Endothelial cell of umbilical vein (primary cell): ENCODE measurements at regions not wholly inside any gene's neighbourhood (a gene's known extent, or its start where the extent isn't known, plus 50 kb on each side); places are given as distances from the start of the nearest gene placed in this dataset.

Experiments used
- BruUV-seq: library from RNA; stranded (reverse); fragments of 400-500 nt; replicated peaks from 2 replicates; lab custom pipeline; 2021; lab: Mats Ljungman, UMichigan
- CTCF ChIA-PET: fragments of 300-600, 350-600 bp; sonication (Branson Sonifier 250); formaldehyde crosslinking; loops from one replicate; lab custom pipeline; 2021; ENCODE audit warnings: antibody characterized with exemption, inconsistent platforms; lab: Charles Lee
- POLR2A ChIA-PET: fragments of 300-600, 350-600 bp; sonication (Branson Sonifier 250); formaldehyde crosslinking; loops from one replicate; lab custom pipeline; 2021; ENCODE audit warnings: antibody characterized with exemption, inconsistent platforms; lab: Charles Lee
- DNase-seq: peaks from one replicate; pipeline ENCODE4 v3.0.0-alpha.2; 2011; ENCODE audit warnings: low read depth, low spot score
- FAIRE-seq: peaks from 2 replicates; lab custom pipeline; 2011; peaks lifted over from hg19 to GRCh38; lab: Jason Lieb, UNC
- H2AFZ ChIP-seq: 2 replicates; pipeline ENCODE4 v1.6.0; 2012; ENCODE audit warnings: low read depth, low read length, control low read depth, inconsistent platforms
- H3K27ac ChIP-seq: 2 replicates; pipeline ENCODE4 v1.5.1; 2011; ENCODE audit warnings: low read depth, mild to moderate bottlenecking, control low read depth, low read length, moderate library complexity; ENCODE audit not compliant: insufficient read depth
- H3K27me3 ChIP-seq, 2 experiments: 2 replicates each; pipeline versions ENCODE4 v1.6.0 to v1.6.1; 2011; ENCODE audit warnings: low read length in 2 of 2, mixed read lengths in 1 of 2; ENCODE audit not compliant: control insufficient read depth in 2 of 2, insufficient read depth in 2 of 2
- H3K36me3 ChIP-seq, 2 experiments: 2 replicates in 1 of 2; 3 replicates in 1 of 2; pipeline ENCODE4 v1.5.1; 2011; ENCODE audit warnings: low read length in 2 of 2, mild to moderate bottlenecking in 1 of 2, moderate library complexity in 1 of 2; ENCODE audit not compliant: control insufficient read depth in 2 of 2, insufficient read depth in 2 of 2; ENCODE audit errors: extremely low read depth in 1 of 2
- H3K4me1 ChIP-seq: 3 replicates; pipeline ENCODE4 v1.5.1; 2011; ENCODE audit warnings: mild to moderate bottlenecking, low read length; ENCODE audit not compliant: control insufficient read depth, insufficient read depth; ENCODE audit errors: extremely low read depth
- H3K4me2 ChIP-seq: 2 replicates; pipeline ENCODE4 v1.6.1; 2011; ENCODE audit warnings: low read length, control low read depth, mixed read lengths; ENCODE audit not compliant: insufficient read depth
- H3K4me3 ChIP-seq, 3 experiments: fragments of 200-600 bp in 1 of 3; sonication (generic), shearing (Covaris generic) in 1 of 3; replicated peaks in 1 of 3; 2 replicates each; pipeline ENCODE4 v1.5.1; 2011 to 2016; ENCODE audit warnings: control low read depth in 3 of 3, low read length in 3 of 3, mild to moderate bottlenecking in 2 of 3, inconsistent platforms in 1 of 3, low read depth in 1 of 3, moderate library complexity in 1 of 3; ENCODE audit not compliant: insufficient read depth in 1 of 3
- H3K79me2 ChIP-seq: 2 replicates; pipeline ENCODE4 v1.6.0; 2012; ENCODE audit warnings: low read length, inconsistent platforms; ENCODE audit not compliant: control insufficient read depth, insufficient read depth
- H3K9ac ChIP-seq: replicated peaks from 2 replicates; pipeline ENCODE3; 2011; ENCODE audit warnings: low read length, control low read depth; ENCODE audit not compliant: insufficient read depth; ENCODE audit errors: extremely low read depth
- H3K9me1 ChIP-seq: replicated peaks from 3 replicates; pipeline ENCODE4 v1.6.0; 2011; ENCODE audit warnings: mild to moderate bottlenecking, low read length; ENCODE audit not compliant: control insufficient read depth, insufficient read depth; ENCODE audit errors: extremely low read depth
- H3K9me3 ChIP-seq: replicated peaks from 2 replicates; pipeline ENCODE4 v1.5.1; 2012; ENCODE audit warnings: low read length, inconsistent platforms; ENCODE audit not compliant: control insufficient read depth, insufficient read depth
- H4K20me1 ChIP-seq: replicated peaks from 2 replicates; pipeline ENCODE3; 2011; ENCODE audit warnings: mild to moderate bottlenecking, low read length; ENCODE audit not compliant: control insufficient read depth, insufficient read depth; ENCODE audit errors: extremely low read depth
- EZH2 ChIP-seq: IDR thresholded peaks from 2 replicates; pipeline ENCODE4 v1.6.1; 2012; ENCODE audit warnings: borderline replicate concordance, low read depth, mild to moderate bottlenecking, moderate library complexity, low read length, inconsistent platforms; ENCODE audit not compliant: severe bottlenecking
- FOS ChIP-seq: IDR thresholded peaks from 2 replicates; pipeline ENCODE4 v1.6.1; 2011; ENCODE audit warnings: mild to moderate bottlenecking, low read length, moderate library complexity, borderline replicate concordance; ENCODE audit not compliant: insufficient read depth
- GATA2 ChIP-seq: IDR thresholded peaks from 2 replicates; pipeline ENCODE4 v1.7.0; 2011; ENCODE audit warnings: low read depth, mild to moderate bottlenecking, moderate library complexity, mixed read lengths, low read length; ENCODE audit not compliant: insufficient read length, insufficient read depth
- JUN ChIP-seq: IDR thresholded peaks from 2 replicates; pipeline ENCODE4 v1.6.1; 2011; ENCODE audit warnings: borderline replicate concordance, low read depth; ENCODE audit not compliant: insufficient read length, insufficient read depth
- MAX ChIP-seq: IDR thresholded peaks from 2 replicates; pipeline ENCODE4 v1.6.1; 2011; ENCODE audit not compliant: insufficient read depth, insufficient read length
- MYC ChIP-seq: IDR thresholded peaks from one replicate; pipeline ENCODE4 v1.6.1; 2011; ENCODE audit warnings: mild to moderate bottlenecking, low read depth, low read length
- POLR2A ChIP-seq: IDR thresholded peaks from 2 replicates; pipeline ENCODE4 v1.6.1; 2012; ENCODE audit warnings: low read depth, mild to moderate bottlenecking, control low read depth, low read length
- POLR2AphosphoS5 ChIP-seq: IDR thresholded peaks from 2 replicates; pipeline ENCODE4 v1.6.1; 2012; ENCODE audit warnings: low read depth, mild to moderate bottlenecking, control low read depth, low read length, moderate library complexity; ENCODE audit not compliant: insufficient read depth
- dilution Hi-C: fragments of 300-500 bp; cut with MboI; formaldehyde crosslinking; loops from one replicate; pipeline ENCODE4 v1.15.0; 2019; ENCODE audit warnings: low sequenced_read_pairs; ENCODE audit not compliant: extremely low pct_ligation_motif_present
- intact Hi-C: fragments of 100-400 bp; cut with micrococcal nuclease; formaldehyde crosslinking; loops from one replicate; pipeline ENCODE4 v1.10.0; 2022
- TF ChIP-seq, protein P1 (sequence below), 2 donors: IDR thresholded peaks; 1 replicate in 1 of 2; 2 replicates in 1 of 2; pipeline ENCODE4 v1.5.1; 2011; ENCODE audit warnings: low read length in 2 of 2, mild to moderate bottlenecking in 2 of 2, moderate library complexity in 2 of 2, control low read depth in 1 of 2, inconsistent platforms in 1 of 2, low read depth in 1 of 2; ENCODE audit not compliant: insufficient read depth in 1 of 2; ENCODE audit errors: extremely low read depth in 1 of 2

- ChIA-PET CTCF (interaction anchor here (1.1 to 3.4 kb wide), 6 partner anchors 10 to 869 kb away, joined by 3 to 36 read pairs (median 5); no protein-coding TSS in a partner anchor), POLR2A (no interaction called here)
- H3K79me2 ChIP-seq, result no peaks in the 10 kb centered on the region
- no peak for FAIRE-seq
- no peaks in the 10 kb centered on the region for H3K4me1 ChIP-seq
- no peaks in the 10 kb centered on the region for H3K9me3 ChIP-seq
- no peaks in the 10 kb centered on the region for H3K9me1 ChIP-seq
- H3K9ac ChIP-seq, result no peak overlapping the region
- TF ChIP-seq MYC, result no peak
- TF ChIP-seq MAX, result no peak
- H3K27me3 ChIP-seq, result no peaks in the 10 kb centered on the region
- H3K4me2 ChIP-seq, result no peak overlapping the region
- DNase-seq, result no peak
- H3K4me3 ChIP-seq, result no peak overlapping the region
- no peaks in the 10 kb centered on the region for H3K36me3 ChIP-seq
- BruUV-seq, result no TSS peak
- dilution Hi-C loops (no loop called here), intact Hi-C loops (no loop called here)
- H4K20me1 ChIP-seq, result no peaks in the 10 kb centered on the region
- H3K27ac ChIP-seq, result no peak overlapping the region
- no peak overlapping the region for H2AFZ ChIP-seq
These were observed 114.7 kb downstream of the MAP3K21 start for GRCh38 chr1:233442026-233442780.

- Histone ChIP-seq H3K9me3 (no peaks in the 10 kb centered on the region), H2AFZ (no peak overlapping the region), H3K79me2 (no peaks in the 10 kb centered on the region), H3K4me3 (no peak overlapping the region), H3K9ac (no peak overlapping the region), H3K27me3 (no peaks in the 10 kb centered on the region), H3K27ac (no peak overlapping the region), H3K9me1 (no peaks in the 10 kb centered on the region), H4K20me1 (no peaks in the 10 kb centered on the region), H3K4me2 (no peak overlapping the region), H3K36me3 (no peaks in the 10 kb centered on the region), H3K4me1 (no peaks in the 10 kb centered on the region)
- POLR2A ChIA-PET, result no interaction called here
- intact Hi-C loops (no loop called here), dilution Hi-C loops (no loop called here)
- TF ChIP-seq MYC (no peak), MAX (no peak), GATA2 (no peak), POLR2A (no peak), FOS (no peak), POLR2AphosphoS5 (no peak), JUN (no peak), EZH2 (no peak)
- TF ChIP-seq, protein P1, sequence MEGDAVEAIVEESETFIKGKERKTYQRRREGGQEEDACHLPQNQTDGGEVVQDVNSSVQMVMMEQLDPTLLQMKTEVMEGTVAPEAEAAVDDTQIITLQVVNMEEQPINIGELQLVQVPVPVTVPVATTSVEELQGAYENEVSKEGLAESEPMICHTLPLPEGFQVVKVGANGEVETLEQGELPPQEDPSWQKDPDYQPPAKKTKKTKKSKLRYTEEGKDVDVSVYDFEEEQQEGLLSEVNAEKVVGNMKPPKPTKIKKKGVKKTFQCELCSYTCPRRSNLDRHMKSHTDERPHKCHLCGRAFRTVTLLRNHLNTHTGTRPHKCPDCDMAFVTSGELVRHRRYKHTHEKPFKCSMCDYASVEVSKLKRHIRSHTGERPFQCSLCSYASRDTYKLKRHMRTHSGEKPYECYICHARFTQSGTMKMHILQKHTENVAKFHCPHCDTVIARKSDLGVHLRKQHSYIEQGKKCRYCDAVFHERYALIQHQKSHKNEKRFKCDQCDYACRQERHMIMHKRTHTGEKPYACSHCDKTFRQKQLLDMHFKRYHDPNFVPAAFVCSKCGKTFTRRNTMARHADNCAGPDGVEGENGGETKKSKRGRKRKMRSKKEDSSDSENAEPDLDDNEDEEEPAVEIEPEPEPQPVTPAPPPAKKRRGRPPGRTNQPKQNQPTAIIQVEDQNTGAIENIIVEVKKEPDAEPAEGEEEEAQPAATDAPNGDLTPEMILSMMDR (IDR thresholded peaks at IDR 0.05; ENCODE audit: extremely low read depth in 1 of 2, insufficient read depth in 1 of 2, low read depth in 1 of 2, low read length in 2 of 2), result no peak
- DNase-seq (no peak), FAIRE-seq (no peak)
- no TSS peak for BruUV-seq
- CTCF ChIA-PET, result no interaction called here
These were observed 115.7 kb downstream of the MAP3K21 start for GRCh38 chr1:233443040-233443760.
